ENCODE measurements at regions not wholly inside any gene's neighbourhood (a gene's known extent, or its start where the extent isn't known, plus 50 kb on each side); places are given as distances from the start of the nearest gene placed in this dataset.
A peak's percentile ranks its signal among the peaks of the same experiment; 100 is the strongest.
"Not testable (repeated sequence)": the region's sequence is repeated elsewhere in the genome, so short reads cannot be mapped to it uniquely, and the experiment has no call there.

- DNase-seq (ENCODE audit: low read depth) = no peak
Measured at GRCh38 chr12:31906557-31907301, 52.5 kb upstream of the RESF1 start.

- no peak for DNase-seq (ENCODE audit: low read depth)
Measured at GRCh38 chr12:31903025-31903424, 56.2 kb upstream of the RESF1 start.

- DNase-seq (ENCODE audit: low read depth) = no peak
Measured at GRCh38 chr12:31900271-31900670, 58.9 kb upstream of the RESF1 start.

GRCh38 chr12:31899109-31899508 is 60.1 kb upstream of the RESF1 start:
- no peak for DNase-seq (ENCODE audit: low read depth)

GRCh38 chr12:31897781-31898503 is 61.3 kb upstream of the RESF1 start:
- no peak for DNase-seq (ENCODE audit: low read depth)

GRCh38 chr12:31897092-31897491 is 62.1 kb upstream of the RESF1 start:
- not testable (repeated sequence) for DNase-seq (ENCODE audit: low read depth)

GRCh38 chr12:31896514-31897039 is 62.6 kb upstream of the RESF1 start:
- DNase-seq (ENCODE audit: low read depth) = peak; percentile 73

- no peak for DNase-seq (ENCODE audit: low read depth)
Measured at GRCh38 chr12:31895449-31896150, 63.6 kb upstream of the RESF1 start.

- DNase-seq (ENCODE audit: low read depth) = no peak
Measured at GRCh38 chr12:31890295-31891285, 68.6 kb upstream of the RESF1 start.

- no peak for DNase-seq (ENCODE audit: low read depth)
Measured at GRCh38 chr12:31887109-31887811, 72.0 kb upstream of the RESF1 start.

GRCh38 chr12:31882682-31883081 is 76.5 kb upstream of the RESF1 start:
- DNase-seq (ENCODE audit: low read depth) = not testable (repeated sequence)

- no peak for DNase-seq (ENCODE audit: low read depth)
Measured at GRCh38 chr12:31880340-31880739, 78.9 kb upstream of the RESF1 start.

GRCh38 chr12:31877884-31878283 is 81.3 kb upstream of the RESF1 start:
- no peak for DNase-seq (ENCODE audit: low read depth)

- no peak for DNase-seq (ENCODE audit: low read depth)
Measured at GRCh38 chr12:31876568-31877424, 82.4 kb upstream of the RESF1 start.

GRCh38 chr12:31875609-31875964 is 83.6 kb upstream of the RESF1 start:
- no peak for DNase-seq (ENCODE audit: low read depth)

- peak; percentile 50 for DNase-seq (ENCODE audit: low read depth)
Measured at GRCh38 chr12:31874961-31875608, 84.1 kb upstream of the RESF1 start.

- no peak for DNase-seq (ENCODE audit: low read depth)
Measured at GRCh38 chr12:31872831-31873604, 86.2 kb upstream of the RESF1 start.

- DNase-seq (ENCODE audit: low read depth) = no peak
Measured at GRCh38 chr12:31869972-31870371, 89.2 kb upstream of the RESF1 start.

- DNase-seq (ENCODE audit: low read depth) = no peak
Measured at GRCh38 chr12:31868965-31869364, 90.2 kb upstream of the RESF1 start.

Measured in activated T-cell treated with anti-CD3 and anti-CD28 coated beads for 1 hour (primary cell).